ENCODE measurements at regions not wholly inside any gene's neighbourhood (a gene's known extent, or its start where the extent isn't known, plus 50 kb on each side); places are given as distances from the start of the nearest gene placed in this dataset.
A peak's percentile ranks its signal among the peaks of the same experiment; 100 is the strongest.
"Not testable (repeated sequence)": the region's sequence is repeated elsewhere in the genome, so short reads cannot be mapped to it uniquely, and the experiment has no call there.

GRCh38 chr2:14904378-14904777 is 271.9 kb downstream of the LRATD1 start:
- not testable (repeated sequence) for ATAC-seq; DNase-seq (ENCODE audit: low spot score)

GRCh38 chr2:14905571-14905970 is 273.1 kb downstream of the LRATD1 start:
- DNase-seq (ENCODE audit: low spot score) (no peak), ATAC-seq (no peak)

- ATAC-seq = peak; percentile 25
These were observed 274.6 kb downstream of the LRATD1 start for GRCh38 chr2:14907014-14907612.

GRCh38 chr2:14909795-14910194 is 277.3 kb downstream of the LRATD1 start:
- ATAC-seq (no peak), DNase-seq (ENCODE audit: low spot score) (no peak)

More at GRCh38 chr2:14907014-14907612, 274.6 kb downstream of the LRATD1 start:
- DNase-seq (ENCODE audit: low spot score) = no peak

- ATAC-seq = no peak
- no peak for DNase-seq (ENCODE audit: low spot score)
These were observed 278.1 kb downstream of the LRATD1 start for GRCh38 chr2:14910654-14911053.

GRCh38 chr2:14915983-14916382 is 283.5 kb downstream of the LRATD1 start:
- DNase-seq (ENCODE audit: low spot score) = no peak
- no peak for ATAC-seq

- DNase-seq (ENCODE audit: low spot score) = no peak
These were observed 291.5 kb downstream of the LRATD1 start for GRCh38 chr2:14923820-14924580.

GRCh38 chr2:14925471-14925870 is 293.0 kb downstream of the LRATD1 start:
- DNase-seq (ENCODE audit: low spot score) = no peak

More at GRCh38 chr2:14923820-14924580, 291.5 kb downstream of the LRATD1 start:
- ATAC-seq = no peak

GRCh38 chr2:14927021-14927564 is 294.6 kb downstream of the LRATD1 start:
- no peak for DNase-seq (ENCODE audit: low spot score)
- ATAC-seq = no peak

More at GRCh38 chr2:14925471-14925870, 293.0 kb downstream of the LRATD1 start:
- no peak for ATAC-seq

GRCh38 chr2:14928056-14928455 is 295.5 kb downstream of the LRATD1 start:
- ATAC-seq (no peak), DNase-seq (ENCODE audit: low spot score) (no peak)

GRCh38 chr2:14930441-14930840 is 297.9 kb downstream of the LRATD1 start:
- DNase-seq (ENCODE audit: low spot score) = no peak
- no peak for ATAC-seq

- ATAC-seq (no peak), DNase-seq (ENCODE audit: low spot score) (no peak)
These were observed 299.8 kb downstream of the LRATD1 start for GRCh38 chr2:14932285-14932684.

GRCh38 chr2:14933753-14934152 is 301.2 kb downstream of the LRATD1 start:
- ATAC-seq (no peak), DNase-seq (ENCODE audit: low spot score) (no peak)

- ATAC-seq (no peak), DNase-seq (ENCODE audit: low spot score) (no peak)
These were observed 303.9 kb downstream of the LRATD1 start for GRCh38 chr2:14936426-14936825.

- DNase-seq (ENCODE audit: low spot score) (no peak), ATAC-seq (no peak)
These were observed 304.8 kb downstream of the LRATD1 start for GRCh38 chr2:14937336-14937735.

GRCh38 chr2:14941151-14941631 is 308.7 kb downstream of the LRATD1 start:
- no peak for DNase-seq (ENCODE audit: low spot score)
- ATAC-seq = no peak

GRCh38 chr2:14942987-14943386 is 310.5 kb downstream of the LRATD1 start:
- ATAC-seq (no peak), DNase-seq (ENCODE audit: low spot score) (no peak)

GRCh38 chr2:14944562-14945346 is 312.2 kb downstream of the LRATD1 start:
- DNase-seq (ENCODE audit: low spot score) (no peak), ATAC-seq (peak; percentile 82)

- no peak for ATAC-seq
- no peak for DNase-seq (ENCODE audit: low spot score)
These were observed 319.2 kb downstream of the LRATD1 start for GRCh38 chr2:14951569-14952285.

- ATAC-seq (no peak), DNase-seq (ENCODE audit: low spot score) (no peak)
These were observed 320.0 kb downstream of the LRATD1 start for GRCh38 chr2:14952400-14952963.

Data from left lobe of liver (tissue), 2 donors.